HG03045 (cell line): ENCODE measurements at regions not wholly inside any gene's neighbourhood (a gene's known extent, or its start where the extent isn't known, plus 50 kb on each side); places are given as distances from the start of the nearest gene placed in this dataset.

Experiments
- ATAC-seq: cut with Tn5 transposase; IDR thresholded peaks from one replicate; pipeline ENCODE4 v1.9.1; 2021; ENCODE audit warnings: mild to moderate bottlenecking, moderate library complexity; ENCODE audit not compliant: unreplicated experiment

DNA sequence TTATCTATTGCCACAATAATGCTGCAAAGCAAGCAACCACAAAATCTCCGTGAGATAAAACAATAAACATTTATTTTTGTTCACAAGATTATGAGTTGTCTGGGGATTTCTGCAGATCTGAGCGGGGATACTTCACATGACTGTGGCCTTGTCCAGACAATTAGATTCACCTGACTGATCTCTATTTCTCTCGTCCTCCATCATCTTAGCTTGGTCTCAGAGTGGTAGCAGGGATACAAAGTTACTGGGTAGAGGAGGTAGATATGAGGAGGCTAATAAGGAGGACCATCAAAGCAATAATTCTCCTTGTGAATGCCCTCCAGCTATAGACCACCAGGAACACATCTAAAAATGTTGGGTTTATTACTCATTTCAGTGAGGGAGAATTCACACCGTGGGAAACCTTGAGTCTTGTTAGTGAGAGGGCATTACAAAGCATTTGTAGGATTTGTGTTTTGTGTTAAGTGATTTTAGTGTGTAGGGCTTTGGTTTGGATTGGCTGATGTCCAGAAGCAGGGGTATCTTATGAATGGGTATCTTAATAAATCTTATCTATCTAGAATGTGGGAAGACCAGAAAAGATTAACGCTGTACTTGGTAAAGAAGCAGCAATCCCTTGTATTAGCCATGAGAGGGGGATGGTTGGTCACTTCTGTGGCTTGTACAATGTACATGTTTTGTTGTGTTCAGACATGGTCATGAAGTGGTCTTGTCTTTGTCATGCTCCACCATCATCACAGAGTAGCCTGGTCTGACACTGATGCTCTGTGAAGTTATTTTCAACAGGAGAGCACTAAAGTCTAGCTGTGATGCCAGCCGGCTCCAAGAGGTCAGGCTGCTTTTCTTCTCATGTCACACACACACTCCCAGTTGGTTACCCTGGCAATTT is 287.6 kb upstream of the STT3B start:
- ATAC-seq, result no peak

- ATAC-seq, result no peak
Measured at GRCh38 chr3:31246293-31247062, 286.2 kb upstream of the STT3B start.

GRCh38 chr3:31247063-31247447 is 285.7 kb upstream of the STT3B start:
- no peak for ATAC-seq

GRCh38 chr3:31247850-31248562 is 284.7 kb upstream of the STT3B start:
- ATAC-seq, result no peak

GRCh38 chr3:31248563-31248992 is 284.1 kb upstream of the STT3B start:
- no peak for ATAC-seq

DNA sequence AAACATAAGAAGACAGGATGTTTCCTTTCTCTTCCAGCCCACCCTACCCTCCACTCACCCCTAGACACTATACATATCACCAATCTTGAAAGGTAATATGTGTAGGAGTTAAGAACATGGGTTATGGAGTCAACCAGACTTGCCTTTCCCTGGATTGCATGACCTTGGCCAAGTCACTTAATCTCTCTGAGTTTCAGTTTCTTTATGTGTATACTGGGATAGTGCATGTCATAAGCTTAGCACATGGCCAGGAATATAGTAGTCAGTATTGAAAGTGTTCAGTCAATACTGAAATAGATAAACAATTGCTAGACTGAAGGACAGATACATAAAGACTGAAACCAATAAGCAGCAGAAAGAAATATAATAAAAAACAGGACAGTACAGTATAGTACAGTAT is 283.2 kb upstream of the STT3B start:
- peak; percentile 32 for ATAC-seq

GRCh38 chr3:31250116-31250777 is 282.5 kb upstream of the STT3B start:
- ATAC-seq, result no peak

GRCh38 chr3:31251083-31251482 is 281.6 kb upstream of the STT3B start:
- no peak for ATAC-seq

GRCh38 chr3:31252216-31253185 is 280.2 kb upstream of the STT3B start:
- peak; percentile 52 for ATAC-seq

DNA sequence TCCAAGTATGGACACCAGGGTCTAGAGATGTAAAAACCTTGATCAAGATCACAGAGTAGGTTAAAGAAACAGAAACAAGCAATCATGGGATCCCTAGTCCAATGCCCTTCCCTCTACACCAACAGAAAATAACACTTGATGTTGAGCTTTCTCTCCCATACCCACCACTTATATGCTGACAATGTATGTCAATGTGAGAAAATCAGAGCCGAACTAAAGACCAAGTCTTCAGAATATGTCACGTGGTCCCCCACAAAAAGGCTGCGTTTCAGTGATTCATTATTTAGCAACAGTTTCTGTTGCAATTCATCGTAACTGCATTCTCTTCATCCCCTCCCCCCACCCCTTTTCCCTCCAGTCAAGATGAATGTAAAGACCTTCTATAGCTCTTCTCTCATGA is 278.9 kb upstream of the STT3B start:
- ATAC-seq, result no peak

DNA sequence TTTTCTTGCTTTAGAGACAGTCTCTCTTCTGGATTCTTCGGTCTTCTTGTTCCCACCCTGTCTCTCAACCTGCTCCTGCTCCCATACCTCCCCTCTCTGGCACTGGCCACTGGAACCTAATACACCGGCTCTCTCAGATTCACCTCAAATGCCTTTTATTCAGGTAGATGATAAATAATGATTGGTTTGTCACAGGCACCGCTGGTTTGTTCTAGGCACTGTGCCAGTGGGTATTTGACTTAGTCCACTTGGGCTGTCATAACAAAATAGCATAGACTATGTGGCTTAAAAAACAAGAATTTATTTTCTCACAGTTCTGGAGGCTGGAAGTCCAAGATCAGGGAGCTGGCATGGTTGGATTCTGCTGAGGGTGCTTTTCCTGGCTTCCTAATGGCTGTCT is 278.2 kb upstream of the STT3B start:
- no peak for ATAC-seq

GRCh38 chr3:31255007-31255581 is 277.6 kb upstream of the STT3B start:
- ATAC-seq, result no peak

DNA sequence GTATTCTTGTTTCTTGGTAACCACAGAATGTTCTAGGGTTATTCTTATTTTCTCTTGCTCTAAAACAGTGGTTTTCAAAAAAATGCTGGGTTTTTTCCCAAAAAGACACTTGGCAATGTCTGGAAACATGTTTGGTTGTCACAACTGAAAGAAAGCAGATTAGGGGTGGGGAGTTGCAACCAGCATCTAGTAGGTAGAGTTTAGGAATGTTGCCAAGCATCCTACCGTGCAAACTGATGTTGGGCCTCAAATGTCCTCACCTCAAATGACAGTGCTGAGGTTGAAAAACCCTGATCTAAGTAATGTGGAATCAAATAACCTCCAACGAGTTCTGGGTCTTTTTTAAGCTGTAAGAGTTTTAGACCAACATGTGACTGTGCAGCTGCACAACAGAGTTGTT is 270.5 kb upstream of the STT3B start:
- ATAC-seq, result no peak

- no peak for ATAC-seq
Measured at GRCh38 chr3:31263897-31264296, 268.8 kb upstream of the STT3B start.

GRCh38 chr3:31265646-31266428 is 266.9 kb upstream of the STT3B start:
- no peak for ATAC-seq

- no peak for ATAC-seq
Measured at GRCh38 chr3:31268868-31269267, 263.9 kb upstream of the STT3B start.

- no peak for ATAC-seq
Measured at GRCh38 chr3:31270010-31270409, 262.7 kb upstream of the STT3B start.

- ATAC-seq, result no peak
Measured at GRCh38 chr3:31274326-31275024, 258.2 kb upstream of the STT3B start.
